KBM-7 (cell line): ENCODE measurements at regions not wholly inside any gene's neighbourhood (a gene's known extent, or its start where the extent isn't known, plus 50 kb on each side); places are given as distances from the start of the nearest gene placed in this dataset.
"Not testable (repeated sequence)": the region's sequence is repeated elsewhere in the genome, so short reads cannot be mapped to it uniquely, and the experiment has no call there.

Experiments
- DNase-seq: peaks from one replicate; pipeline ENCODE4 v3.0.0-alpha.2; 2015
- in situ Hi-C: fragments of 300-500 bp; cut with MboI; formaldehyde crosslinking; loops from 2 replicates; pipeline ENCODE4 v1.14.3; 2020; ENCODE audit warnings: low sequenced_read_pairs, low pct_unique_long_range_greater_than_20kb, mixed read lengths

DNA sequence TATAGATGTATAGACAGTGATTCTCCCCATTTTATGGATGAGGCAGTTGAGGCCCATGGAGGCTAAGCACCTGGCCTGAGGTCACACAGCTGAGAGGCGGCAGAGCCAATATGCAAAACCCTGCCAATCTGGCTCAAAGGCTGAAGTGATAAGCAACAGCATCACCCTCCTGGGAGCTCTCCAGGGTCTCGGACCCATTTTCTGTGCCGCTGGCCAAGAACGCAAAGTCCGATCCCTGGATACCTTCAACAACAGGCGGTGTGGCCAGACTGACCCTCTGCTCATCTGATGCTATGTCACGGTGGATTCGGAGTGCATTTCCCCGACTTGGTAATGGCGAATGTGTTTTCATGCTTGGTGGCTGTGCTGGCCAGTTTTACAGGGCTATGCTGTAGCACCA is 595.0 kb downstream of the TBC1D22A start:
- in situ Hi-C loops, result no loop called here
- DNase-seq, result no peak

DNA sequence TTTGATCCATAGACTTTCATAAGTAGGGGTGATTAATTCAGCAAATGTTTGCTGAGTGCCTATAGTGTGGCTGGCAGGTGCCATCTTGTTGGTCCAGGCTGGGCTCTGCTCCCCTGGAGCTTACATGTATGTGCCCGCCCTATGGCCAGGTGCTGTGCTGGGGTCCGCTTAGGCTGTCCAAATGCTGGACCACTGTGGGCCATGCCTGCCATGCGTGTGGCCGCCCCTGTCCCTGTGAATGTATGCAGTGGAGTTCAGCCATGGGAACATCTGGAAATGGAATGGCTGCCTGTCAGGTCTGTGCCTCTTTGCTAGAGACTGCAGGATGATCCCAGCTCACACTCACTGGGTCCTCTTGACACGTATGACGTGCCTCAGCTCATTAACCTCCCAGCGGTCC is 594.6 kb downstream of the TBC1D22A start:
- in situ Hi-C loops, result no loop called here
- no peak for DNase-seq

DNA sequence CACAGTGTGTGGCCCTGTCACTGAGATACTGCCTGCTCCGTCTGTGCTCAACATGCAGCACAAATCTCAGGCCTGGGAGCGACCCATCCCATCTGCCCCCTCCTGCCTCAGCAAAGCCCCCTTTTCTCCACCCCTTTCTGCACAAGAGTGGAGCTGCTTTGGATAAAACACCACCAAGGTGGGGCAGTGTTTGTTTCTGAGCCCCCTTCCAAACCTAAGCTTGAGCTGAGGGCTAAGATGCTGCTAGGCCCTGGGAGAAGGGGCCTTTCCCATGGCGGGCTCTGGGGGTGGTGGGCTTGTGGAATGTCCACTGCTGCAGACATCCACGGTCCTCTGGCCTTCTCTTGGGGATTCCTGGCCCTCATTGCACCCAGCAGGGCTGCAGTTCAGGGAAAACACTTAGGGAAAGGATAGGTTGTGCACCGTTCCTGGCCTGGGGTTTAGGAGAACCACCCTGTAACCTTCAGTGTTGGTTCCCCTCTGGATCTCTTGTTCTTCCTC is 594.1 kb downstream of the TBC1D22A start:
- in situ Hi-C loops, result no loop called here
- DNase-seq, result no peak

DNA sequence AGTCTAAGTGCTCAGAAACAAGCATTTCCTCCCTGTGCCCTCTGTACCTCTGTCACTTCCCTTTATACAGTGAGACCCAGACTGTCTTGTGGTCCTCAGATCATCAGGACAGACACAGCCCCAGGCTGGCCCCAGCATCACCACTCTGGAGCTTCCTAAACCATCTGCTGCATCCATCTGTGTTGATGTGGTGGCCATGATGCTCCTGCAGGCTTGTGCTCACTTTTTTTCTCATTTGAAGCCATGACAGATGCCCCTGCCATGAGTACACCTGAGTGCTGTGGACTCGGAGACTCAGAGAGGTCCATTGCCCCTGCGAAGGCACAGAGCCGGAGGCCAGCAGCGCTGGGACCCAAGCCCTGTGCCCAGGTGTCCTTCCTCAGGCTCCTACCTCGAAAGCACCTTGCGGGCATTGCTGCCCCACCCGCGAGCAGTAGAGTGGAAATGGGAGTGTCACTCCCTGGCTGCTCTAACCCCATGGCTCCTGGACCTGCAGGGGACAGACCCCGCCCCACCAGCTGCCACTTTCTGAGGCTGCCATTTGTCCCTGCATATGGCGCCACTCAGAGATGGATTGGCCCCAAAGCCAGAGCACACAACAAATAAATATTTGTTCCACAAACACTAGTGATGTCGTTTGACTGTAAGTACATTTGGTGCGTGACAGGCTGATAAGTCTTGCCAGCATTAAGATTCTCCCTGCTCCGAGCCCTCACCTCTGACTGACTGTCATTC is 593.5 kb downstream of the TBC1D22A start:
- in situ Hi-C loops, result no loop called here

GRCh38 chr22:47355388-47355725 is 592.9 kb downstream of the TBC1D22A start:
- DNase-seq, result no peak
- in situ Hi-C loops, result no loop called here

More for the DNA sequence above, 593.5 kb downstream of the TBC1D22A start:
- DNase-seq, result peak; percentile 1

GRCh38 chr22:47354668-47355387 is 592.4 kb downstream of the TBC1D22A start:
- in situ Hi-C loops, result no loop called here
- DNase-seq, result no peak

DNA sequence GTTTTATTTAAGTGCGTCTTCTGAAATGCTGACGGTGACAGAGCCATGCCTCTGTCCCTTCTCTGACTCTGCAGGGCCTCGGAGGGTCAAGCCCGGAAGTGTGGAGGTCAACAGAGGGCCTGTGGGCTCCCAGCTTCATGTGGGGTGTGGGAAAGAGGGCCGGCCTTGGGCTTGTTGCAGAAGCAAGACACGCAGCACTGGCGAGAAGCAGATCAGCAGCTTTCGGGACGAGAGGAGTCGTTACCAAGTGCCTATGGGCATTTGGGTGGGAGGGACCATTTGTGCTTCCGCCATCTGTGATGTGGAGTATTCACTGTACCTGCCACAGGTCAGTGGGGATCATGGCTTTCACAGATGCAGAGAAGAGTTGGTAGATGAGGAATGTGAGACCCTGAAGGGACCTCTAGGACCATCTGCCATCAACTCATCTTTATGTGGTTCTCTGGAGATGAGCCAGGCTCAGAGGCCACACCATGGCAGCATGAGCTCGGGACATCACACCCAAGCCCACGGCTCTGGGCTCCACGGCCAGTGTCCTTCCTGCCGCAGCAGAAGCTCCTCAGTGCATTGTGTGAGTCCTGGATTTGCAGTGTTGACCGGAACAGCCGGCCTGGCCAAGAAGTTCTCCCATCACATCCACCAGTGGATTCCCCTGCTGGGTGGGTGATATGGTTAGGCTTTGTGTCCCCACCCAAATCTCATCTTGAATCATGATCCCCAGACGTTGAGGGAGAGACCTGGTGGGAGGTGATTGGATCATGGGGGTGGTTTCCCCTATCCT is 590.7 kb downstream of the TBC1D22A start:
- in situ Hi-C loops, result no loop called here
- no peak for DNase-seq

- no peak for DNase-seq
These were observed 589.6 kb downstream of the TBC1D22A start for GRCh38 chr22:47351836-47352579.

GRCh38 chr22:47346287-47346686 is 583.8 kb downstream of the TBC1D22A start:
- in situ Hi-C loops, DNase-seq: not testable (repeated sequence)

More at GRCh38 chr22:47351836-47352579, 589.6 kb downstream of the TBC1D22A start:
- in situ Hi-C loops, result no loop called here

GRCh38 chr22:47345025-47345424 is 582.6 kb downstream of the TBC1D22A start:
- no peak for DNase-seq
- in situ Hi-C loops, result no loop called here

- no peak for DNase-seq
- in situ Hi-C loops, result no loop called here
These were observed 582.0 kb downstream of the TBC1D22A start for GRCh38 chr22:47344414-47344813.

DNA sequence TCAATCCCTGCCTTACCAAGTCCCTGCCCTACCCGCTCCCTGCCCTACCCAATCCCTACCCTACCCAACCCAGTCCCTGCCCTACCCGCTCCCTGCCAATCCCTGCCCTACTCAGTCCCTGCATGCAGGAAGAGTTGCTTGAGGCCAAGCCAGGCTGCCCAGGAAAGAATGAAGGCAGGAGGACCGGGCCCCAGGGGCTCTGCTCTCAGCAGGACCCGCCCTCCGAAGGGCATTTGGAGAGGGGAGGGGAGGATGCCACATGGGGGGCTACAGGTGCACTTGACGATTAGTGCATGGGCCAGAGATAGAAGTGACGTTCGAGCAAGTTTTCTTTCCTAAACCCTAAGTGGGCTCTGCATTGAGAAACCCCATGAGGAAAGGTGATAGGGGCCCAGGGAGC is 581.2 kb downstream of the TBC1D22A start:
- in situ Hi-C loops, result no loop called here
- DNase-seq, result no peak

DNA sequence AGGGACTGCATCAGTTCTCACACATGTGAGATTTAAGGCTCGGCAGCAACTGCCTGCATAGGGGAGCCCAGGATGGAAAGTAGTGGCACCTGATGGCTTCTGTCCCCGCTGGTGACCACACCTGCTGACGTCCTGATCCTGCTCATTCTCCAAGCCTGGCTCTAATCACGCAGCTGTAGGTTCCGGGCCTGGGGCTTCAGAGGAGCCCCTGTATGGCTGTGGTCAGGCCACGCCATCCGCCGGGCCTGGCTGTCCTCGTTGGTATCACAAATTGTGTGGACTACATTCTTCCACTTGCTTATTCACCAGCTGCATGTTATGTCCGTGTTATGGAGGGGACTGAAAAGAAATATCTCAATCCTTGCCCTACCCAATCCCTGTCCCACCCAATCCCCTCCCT is 580.0 kb downstream of the TBC1D22A start:
- in situ Hi-C loops, result no loop called here
- no peak for DNase-seq

DNA sequence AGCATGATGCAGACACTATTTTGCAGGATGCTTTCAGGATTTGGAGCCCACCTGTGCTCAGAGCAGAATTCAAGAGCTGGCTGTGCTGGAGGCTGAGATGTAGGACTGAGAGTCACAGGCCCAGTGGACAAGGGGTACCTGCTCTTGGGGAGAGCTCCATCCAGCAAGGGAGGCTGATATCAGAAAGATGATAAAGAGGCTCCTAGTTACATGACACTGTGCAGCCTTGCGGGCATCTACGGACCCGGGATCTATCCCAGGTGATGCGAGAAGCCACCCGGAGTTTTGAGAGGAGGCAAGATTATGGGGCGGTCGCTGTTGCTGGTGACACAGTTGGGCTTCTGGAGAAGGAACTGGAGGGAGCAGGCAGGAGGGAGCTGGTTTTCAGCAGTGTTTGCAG is 579.0 kb downstream of the TBC1D22A start:
- in situ Hi-C loops, result no loop called here
- no peak for DNase-seq

DNA sequence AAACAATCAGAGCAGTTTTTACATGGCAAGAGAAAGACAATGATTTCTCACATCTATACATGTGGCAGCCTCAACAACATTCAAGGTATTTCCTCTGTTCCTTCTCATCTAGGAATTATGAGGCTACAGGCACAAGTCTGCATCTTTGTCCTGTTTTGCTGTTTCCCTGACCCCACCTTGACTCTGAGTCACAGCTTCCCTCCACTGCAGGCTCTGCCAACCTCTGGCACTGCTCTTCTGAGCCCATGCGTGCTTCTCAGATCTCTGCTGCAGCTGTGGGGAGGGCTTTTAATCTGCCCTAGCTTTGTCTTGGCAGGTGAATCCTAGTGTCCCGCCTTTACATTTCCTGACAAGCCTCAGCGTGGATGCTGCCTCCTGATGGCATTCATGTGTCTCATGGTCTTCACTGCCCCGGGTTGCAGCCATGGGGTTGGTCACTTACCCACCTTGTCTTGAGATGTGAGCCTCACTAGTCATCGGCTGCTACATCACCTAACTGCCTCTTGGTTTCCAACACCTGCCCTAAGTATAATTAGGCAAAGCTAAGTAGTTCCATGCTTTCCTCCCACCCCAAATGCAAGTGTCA is 578.5 kb downstream of the TBC1D22A start:
- in situ Hi-C loops, result no loop called here

DNA sequence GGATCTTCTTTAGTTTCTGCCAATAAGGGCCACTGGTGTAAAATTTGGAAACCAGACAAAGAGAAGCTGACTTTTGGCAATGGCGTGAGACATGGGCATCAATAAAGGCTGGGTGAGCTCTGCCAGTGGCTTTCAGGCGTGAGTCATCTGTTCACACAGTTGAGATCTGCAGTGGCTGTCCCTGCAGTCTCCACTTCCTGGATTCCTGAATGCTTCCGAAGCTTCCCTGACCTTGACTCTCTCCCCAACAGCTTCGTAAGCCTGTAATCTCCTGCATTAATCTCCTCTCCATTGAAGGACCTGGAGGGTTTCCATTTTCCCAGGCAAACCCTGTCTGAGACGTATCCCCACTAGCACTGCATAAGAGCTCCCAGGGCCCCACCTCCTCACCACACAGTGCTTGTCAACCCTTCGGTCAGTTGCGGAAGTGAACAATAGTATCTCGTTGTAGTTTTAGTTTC is 574.7 kb downstream of the TBC1D22A start:
- DNase-seq, result no peak
- in situ Hi-C loops, result no loop called here

More for the DNA sequence above, 578.5 kb downstream of the TBC1D22A start:
- DNase-seq, result no peak

DNA sequence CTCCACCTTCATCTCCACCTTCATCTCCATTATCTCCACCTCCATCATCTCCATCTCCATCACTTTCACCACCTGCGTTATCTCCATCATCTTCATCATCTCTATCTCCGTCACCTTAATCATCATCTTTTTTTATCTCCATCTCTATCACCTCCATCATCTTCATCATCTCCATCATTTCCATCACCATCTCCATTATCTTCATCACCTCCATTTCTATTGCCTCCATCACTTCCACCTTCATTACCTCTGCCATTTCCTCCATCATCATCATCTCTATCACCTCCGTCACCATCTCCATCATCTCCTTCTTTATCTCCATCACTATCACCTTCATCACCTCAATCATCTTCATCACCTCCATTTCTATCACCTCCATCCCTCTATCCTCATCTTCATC is 573.5 kb downstream of the TBC1D22A start:
- no peak for DNase-seq
- in situ Hi-C loops, result no loop called here

GRCh38 chr22:47335460-47335859 is 573.0 kb downstream of the TBC1D22A start:
- DNase-seq, result no peak
- in situ Hi-C loops, result no loop called here

DNA sequence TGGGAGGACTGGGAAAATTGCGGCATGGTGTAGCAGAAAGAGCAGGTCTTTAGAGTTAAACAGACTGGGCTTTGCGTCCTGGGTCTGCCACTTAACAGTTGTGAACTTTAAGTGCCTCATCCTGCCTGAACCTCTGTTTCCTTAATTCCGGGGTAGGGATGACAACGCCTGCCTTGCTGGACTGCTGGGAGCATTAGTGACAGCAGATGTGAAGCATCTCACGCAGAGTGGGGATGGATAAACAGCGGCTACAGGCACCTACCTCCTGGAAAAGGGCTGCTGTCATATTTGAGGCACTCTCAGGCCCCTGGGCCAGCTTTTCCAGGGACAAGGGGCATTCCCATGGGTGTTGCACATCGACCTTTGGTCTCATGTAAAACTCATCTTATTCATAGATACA is 572.2 kb downstream of the TBC1D22A start:
- no peak for DNase-seq
- in situ Hi-C loops, result no loop called here
